Putamen (tissue), 1 donor: ENCODE measurements at regions not wholly inside any gene's neighbourhood (a gene's known extent, or its start where the extent isn't known, plus 50 kb on each side); places are given as distances from the start of the nearest gene placed in this dataset.

Experiments
- DNase-seq: peaks from one replicate; pipeline ENCODE4 v3.0.0-alpha.2; 2016; ENCODE audit warnings: low spot score

- no peak for DNase-seq
These were observed 139.2 kb downstream of the LINC00632 start for GRCh38 chrX:140848800-140849199.

GRCh38 chrX:140860718-140861117 lies 141.7 kb upstream of the SPANXB1 start:
- no peak for DNase-seq

DNA sequence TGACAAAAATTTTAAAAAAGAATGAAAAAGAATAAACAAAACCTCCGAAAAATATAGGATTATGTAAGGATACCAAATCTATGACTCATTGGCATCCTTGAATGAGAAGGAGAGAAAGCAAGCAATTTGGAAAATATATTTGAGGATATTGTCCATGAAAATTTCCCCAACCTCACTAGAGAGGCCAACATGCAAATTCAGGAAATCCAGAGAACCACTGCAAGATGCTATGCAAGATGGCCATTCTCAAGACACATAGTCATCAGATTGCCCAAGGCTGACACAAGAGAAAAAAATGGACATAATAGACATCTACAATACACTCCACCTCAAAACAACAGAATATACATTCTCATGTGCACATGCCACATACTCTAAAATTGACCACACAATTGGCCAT lies 135.9 kb upstream of the SPANXB1 start:
- no peak for DNase-seq

- DNase-seq = no peak
These were observed 89.8 kb upstream of the SPANXB1 start for GRCh38 chrX:140912606-140913005.

DNA sequence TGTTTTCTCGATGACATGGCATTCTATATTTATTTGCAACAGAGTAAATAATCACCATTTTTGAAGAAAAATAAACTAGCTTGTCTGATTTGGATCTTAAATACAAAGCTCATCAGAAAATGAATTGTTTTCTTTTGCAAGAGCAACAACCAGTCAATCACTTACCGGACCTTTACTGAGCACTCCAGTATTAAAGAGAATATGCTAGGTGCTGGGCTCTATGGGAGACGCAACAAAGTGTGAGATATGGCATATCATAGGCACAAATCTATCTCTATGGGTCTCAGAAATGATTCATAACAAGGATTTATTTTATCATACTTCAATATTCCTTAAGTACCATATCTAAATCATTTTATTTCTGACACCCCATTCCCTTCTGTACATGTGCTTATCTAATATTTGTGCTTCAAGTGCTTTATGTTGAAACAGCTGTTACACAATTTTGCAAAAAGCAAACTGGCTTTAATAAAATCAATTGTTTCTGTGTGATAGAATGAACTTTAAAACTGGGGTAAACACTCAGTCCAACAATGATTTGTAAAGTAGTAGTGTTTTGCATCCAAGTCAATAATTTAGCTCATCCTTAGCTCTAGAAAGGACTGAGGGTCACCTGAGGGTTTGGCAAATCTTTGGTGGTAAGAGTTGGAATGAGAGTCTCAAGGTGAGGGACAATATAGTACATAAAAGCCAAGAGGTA lies 88.4 kb upstream of the SPANXB1 start:
- no peak for DNase-seq

GRCh38 chrX:140916872-140917271 lies 85.5 kb upstream of the SPANXB1 start:
- no peak for DNase-seq

GRCh38 chrX:140917354-140918115 lies 84.9 kb upstream of the SPANXB1 start:
- DNase-seq = no peak

GRCh38 chrX:140918398-140919038 lies 83.9 kb upstream of the SPANXB1 start:
- peak; percentile 19 for DNase-seq

- DNase-seq = no peak
These were observed 82.0 kb upstream of the SPANXB1 start for GRCh38 chrX:140920416-140920815.

DNA sequence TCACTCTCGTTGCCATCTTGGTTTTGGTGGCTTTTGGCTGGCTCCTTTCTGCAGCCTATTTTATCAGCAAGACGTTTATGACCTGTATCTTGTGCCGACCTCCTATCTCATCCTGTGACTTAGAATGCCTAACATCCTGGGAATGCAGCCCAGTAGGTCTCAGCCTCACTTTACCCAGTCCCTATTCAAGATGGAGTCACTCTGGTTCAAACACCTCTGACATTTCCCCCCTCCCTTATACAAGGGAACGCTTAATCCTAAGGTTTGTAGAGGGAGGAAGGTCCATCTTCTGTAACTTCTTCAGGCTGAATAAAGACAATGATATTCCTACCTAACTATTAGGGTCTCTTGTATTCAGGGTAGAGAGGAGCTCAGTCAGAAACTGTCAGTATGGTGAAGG lies 79.3 kb upstream of the SPANXB1 start:
- no peak for DNase-seq

GRCh38 chrX:140928739-140929138 lies 73.7 kb upstream of the SPANXB1 start:
- no peak for DNase-seq

GRCh38 chrX:140933016-140933415 lies 69.4 kb upstream of the SPANXB1 start:
- DNase-seq = no peak

DNA sequence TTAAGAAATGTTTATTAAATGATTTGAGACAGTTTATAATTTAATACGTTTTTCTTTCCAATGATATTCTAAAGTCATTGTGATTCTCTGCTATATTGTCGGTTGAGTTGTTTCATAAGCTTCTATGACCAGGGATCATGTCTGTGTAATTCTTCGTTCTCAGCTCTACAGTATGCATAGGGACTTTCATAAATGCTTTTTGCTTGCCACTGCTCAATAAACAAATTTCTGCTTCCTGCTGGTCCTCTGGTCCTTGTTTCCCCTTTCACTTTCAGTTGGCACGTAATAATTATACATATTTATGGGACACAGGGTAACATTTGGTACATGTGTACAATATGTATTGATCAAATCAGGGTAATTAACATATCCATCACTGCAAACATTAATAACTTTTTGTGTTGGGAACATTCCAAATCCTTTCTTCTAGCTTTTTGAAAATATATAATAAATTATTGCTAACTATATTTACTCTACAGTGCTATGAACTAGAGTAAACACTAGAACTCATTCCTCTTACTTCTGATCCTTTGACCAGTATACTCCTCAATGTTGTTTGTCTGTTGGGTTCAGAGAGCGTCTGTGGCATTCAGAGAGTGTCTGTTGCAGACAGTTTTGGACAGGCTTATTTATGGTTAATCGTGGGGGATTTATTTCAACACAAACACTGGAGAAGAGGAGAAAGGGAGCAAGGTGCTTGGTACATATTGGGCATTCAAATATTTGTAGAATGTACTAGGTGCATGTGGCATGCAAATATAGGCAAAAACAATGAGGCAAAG lies 68.3 kb upstream of the SPANXB1 start:
- DNase-seq = no peak

DNA sequence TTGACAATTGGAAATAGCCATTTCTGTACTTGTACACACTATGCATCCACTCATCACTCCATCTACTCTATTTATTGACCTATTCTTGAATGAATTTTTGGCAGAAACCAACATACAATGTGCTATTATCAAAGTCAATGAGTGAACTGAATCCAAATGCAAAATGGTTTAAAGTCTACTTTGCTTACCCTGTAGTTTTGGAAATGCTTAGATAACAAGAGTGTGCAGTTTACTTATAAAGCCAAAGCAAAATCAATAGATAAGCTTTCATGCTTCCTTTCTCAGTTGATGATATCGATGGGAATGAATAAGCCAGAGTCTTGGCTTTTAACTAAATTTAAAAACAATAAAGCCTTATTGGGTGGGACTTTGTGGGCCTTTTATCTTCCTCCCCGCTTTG lies 58.9 kb upstream of the SPANXB1 start:
- no peak for DNase-seq

DNA sequence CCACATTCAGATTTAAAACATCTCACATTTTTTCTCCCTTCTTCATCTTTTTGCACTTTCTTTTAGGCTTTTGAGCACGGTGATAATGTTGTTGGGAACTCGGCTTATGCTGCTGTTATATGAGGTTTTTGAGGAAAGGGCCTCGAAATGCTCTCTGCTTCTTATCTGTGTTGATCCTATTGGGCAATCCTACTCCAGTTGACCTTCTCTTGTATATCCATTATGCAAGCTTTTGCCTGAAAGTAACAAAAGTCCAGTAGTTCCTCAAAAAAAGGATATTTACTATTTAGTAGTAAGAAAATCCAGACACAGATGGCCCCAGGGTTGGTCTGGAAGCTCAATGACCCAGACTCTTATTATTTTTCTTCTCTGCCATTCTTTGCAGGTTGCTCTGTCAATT lies 57.7 kb upstream of the SPANXB1 start:
- DNase-seq = no peak

DNA sequence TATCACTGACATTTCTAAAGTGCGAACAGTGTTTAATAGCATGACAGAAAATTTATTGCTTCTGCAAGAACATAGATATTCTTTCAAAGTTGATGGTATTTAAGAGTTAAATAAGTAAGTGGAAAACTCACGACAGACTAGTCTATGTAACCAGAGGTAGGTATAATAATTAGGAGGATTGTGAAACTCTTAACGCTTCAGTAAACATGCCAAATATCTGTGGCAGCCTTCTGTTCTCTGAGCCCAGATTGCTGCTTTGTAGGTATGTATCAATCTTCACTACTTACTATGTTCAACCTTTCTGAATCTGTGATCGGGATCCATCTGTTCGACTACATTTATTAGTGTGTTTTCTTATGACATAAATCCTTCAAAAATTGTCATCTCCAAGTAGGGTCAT lies 53.6 kb upstream of the SPANXB1 start:
- DNase-seq = no peak

DNA sequence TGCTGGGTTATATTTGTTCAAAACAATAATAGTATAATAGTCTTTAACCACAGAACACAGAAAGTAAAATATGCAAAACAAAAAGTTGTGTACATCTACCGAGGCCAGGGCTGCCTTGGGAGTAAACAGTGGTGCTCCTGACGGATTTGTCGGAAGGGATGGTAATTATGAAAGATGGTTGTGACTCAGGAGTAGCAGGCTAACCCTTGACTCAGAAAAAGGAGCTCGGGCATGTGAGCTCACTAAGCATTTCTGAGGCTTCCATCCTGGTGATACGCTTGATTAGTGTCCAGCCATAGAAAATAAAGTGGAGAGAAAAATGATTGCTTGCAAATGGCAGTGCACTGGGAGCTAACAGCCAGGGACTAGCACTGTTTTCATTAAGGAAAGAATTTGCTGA lies 53.2 kb upstream of the SPANXB1 start:
- no peak for DNase-seq
